ENCODE measurements at regions not wholly inside any gene's neighbourhood (a gene's known extent, or its start where the extent isn't known, plus 50 kb on each side); places are given as distances from the start of the nearest gene placed in this dataset.

DNA sequence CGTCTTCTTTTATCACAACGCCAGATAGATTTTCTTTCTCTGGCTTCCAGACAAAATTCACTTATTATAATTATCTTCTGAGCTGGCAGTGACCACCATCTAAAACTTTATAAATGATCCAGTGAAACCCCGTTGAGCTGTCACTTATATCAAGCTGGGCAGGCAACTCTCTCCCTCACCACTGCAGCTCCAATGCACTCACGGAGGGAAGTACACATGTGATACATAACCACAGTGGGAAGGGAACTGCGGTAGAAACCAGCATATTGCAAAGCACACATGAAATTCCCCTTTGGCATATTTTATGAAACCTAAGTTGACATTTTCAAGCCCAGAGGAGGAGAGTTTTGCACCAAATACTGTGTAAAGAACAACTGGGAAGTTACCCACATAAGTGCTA is 536.9 kb downstream of the HACE1 start:
- TF ChIP-seq SP1 (IDR thresholded peaks at IDR 0.05) (no peak), TARDBP (IDR thresholded peaks at IDR 0.05) (no peak), HDGF (IDR thresholded peaks at IDR 0.05; ENCODE audit: borderline replicate concordance) (no peak), LEF1 (IDR thresholded peaks at IDR 0.05; ENCODE audit: borderline replicate concordance) (no peak), BHLHE40 (IDR thresholded peaks at IDR 0.05; ENCODE audit: borderline replicate concordance) (no peak), FOXA1 (IDR thresholded peaks at IDR 0.05) (no peak), NFRKB (IDR thresholded peaks at IDR 0.05) (no peak), FOXK2 (IDR thresholded peaks at IDR 0.05) (no peak), L3MBTL2 (conservative IDR thresholded peaks at IDR 0.05) (no peak), SUZ12 (IDR thresholded peaks at IDR 0.05) (no peak), FOXM1 (IDR thresholded peaks at IDR 0.05; ENCODE audit: borderline replicate concordance) (no peak), ELF4 (IDR thresholded peaks at IDR 0.05) (no peak)
- TF ChIP-seq, protein P1, sequence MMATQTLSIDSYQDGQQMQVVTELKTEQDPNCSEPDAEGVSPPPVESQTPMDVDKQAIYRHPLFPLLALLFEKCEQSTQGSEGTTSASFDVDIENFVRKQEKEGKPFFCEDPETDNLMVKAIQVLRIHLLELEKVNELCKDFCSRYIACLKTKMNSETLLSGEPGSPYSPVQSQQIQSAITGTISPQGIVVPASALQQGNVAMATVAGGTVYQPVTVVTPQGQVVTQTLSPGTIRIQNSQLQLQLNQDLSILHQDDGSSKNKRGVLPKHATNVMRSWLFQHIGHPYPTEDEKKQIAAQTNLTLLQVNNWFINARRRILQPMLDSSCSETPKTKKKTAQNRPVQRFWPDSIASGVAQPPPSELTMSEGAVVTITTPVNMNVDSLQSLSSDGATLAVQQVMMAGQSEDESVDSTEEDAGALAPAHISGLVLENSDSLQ (IDR thresholded peaks at IDR 0.05): no peak
